Activated T-helper 2 cell treated with anti-CD3 and anti-CD28 coated beads, Interferon-gamma antibody, Interleukin-2, Interleukin-4, amounts not matched to agents 10 μg/mL and 5 μg/mL and 100 μg/mL, durations not matched to agents 14 hours and 24 hours and 36 hours (primary cell): ENCODE measurements at regions not wholly inside any gene's neighbourhood (a gene's known extent, or its start where the extent isn't known, plus 50 kb on each side); places are given as distances from the start of the nearest gene placed in this dataset.

Experiments
- DNase-seq: peaks from one replicate; pipeline ENCODE4 v3.0.0; 2021; ENCODE audit warnings: low spot score
- H3K27ac Mint-ChIP-seq: one replicate; pipeline ENCODE4 v1.8.0; 2021; ENCODE audit warnings: mixed read lengths
- H3K27me3 Mint-ChIP-seq: one replicate; pipeline ENCODE4 v1.8.0; 2021; ENCODE audit warnings: low read depth, mixed read lengths
- H3K36me3 Mint-ChIP-seq: one replicate; pipeline ENCODE4 v1.8.0; 2021; ENCODE audit warnings: low read depth, mixed read lengths
- H3K4me1 Mint-ChIP-seq: one replicate; pipeline ENCODE4 v1.8.0; 2021; ENCODE audit warnings: low read depth, mixed read lengths
- H3K4me3 Mint-ChIP-seq: one replicate; pipeline ENCODE4 v1.8.0; 2021; ENCODE audit warnings: low read depth, mild to moderate bottlenecking, moderate library complexity, mixed read lengths
- H3K9me3 Mint-ChIP-seq: one replicate; pipeline ENCODE4 v1.8.0; 2021; ENCODE audit warnings: mixed read lengths
- intact Hi-C: fragments of 100-400 bp; cut with micrococcal nuclease; formaldehyde crosslinking; loops from one replicate; pipeline ENCODE4 v1.15.1; 2023

- Mint-ChIP-seq H3K4me3 (no peak overlapping the region), H3K4me1 (no peaks in the 10 kb centered on the region), H3K36me3 (no peaks in the 10 kb centered on the region), H3K27me3 (no peaks in the 10 kb centered on the region), H3K9me3 (peaks cover 20% of the 10 kb centered on the region), H3K27ac (no peak overlapping the region)
- intact Hi-C loops, result no loop called here
- DNase-seq, result no peak
Observed at GRCh38 chr2:34126279-34126678, 527.2 kb upstream of the FAM98A start.

GRCh38 chr2:34123996-34124785 is 525.1 kb upstream of the FAM98A start:
- Mint-ChIP-seq H3K36me3 (no peaks in the 10 kb centered on the region), H3K9me3 (peaks cover 15% of the 10 kb centered on the region), H3K27ac (no peak overlapping the region), H3K4me3 (no peak overlapping the region), H3K27me3 (no peaks in the 10 kb centered on the region), H3K4me1 (no peaks in the 10 kb centered on the region)
- no peak for DNase-seq
- intact Hi-C loops, result no loop called here

GRCh38 chr2:34121076-34121475 is 522.0 kb upstream of the FAM98A start:
- DNase-seq, result no peak
- no peak overlapping the region for H3K27ac Mint-ChIP-seq
- no peaks in the 10 kb centered on the region for H3K4me1 Mint-ChIP-seq
- no peaks in the 10 kb centered on the region for H3K27me3 Mint-ChIP-seq
- H3K9me3 Mint-ChIP-seq, result peaks cover 5% of the 10 kb centered on the region
- H3K36me3 Mint-ChIP-seq, result no peaks in the 10 kb centered on the region
- no peak overlapping the region for H3K4me3 Mint-ChIP-seq
- intact Hi-C loops, result no loop called here

GRCh38 chr2:34115076-34115475 is 516.0 kb upstream of the FAM98A start:
- no peak for DNase-seq
- Mint-ChIP-seq H3K9me3 (no peaks in the 10 kb centered on the region), H3K4me1 (no peaks in the 10 kb centered on the region), H3K27ac (no peak overlapping the region), H3K36me3 (no peaks in the 10 kb centered on the region), H3K4me3 (no peak overlapping the region), H3K27me3 (no peaks in the 10 kb centered on the region)
- intact Hi-C loops, result no loop called here

- Mint-ChIP-seq H3K27ac (no peak overlapping the region), H3K9me3 (no peaks in the 10 kb centered on the region), H3K4me1 (no peaks in the 10 kb centered on the region), H3K4me3 (no peak overlapping the region), H3K36me3 (no peaks in the 10 kb centered on the region), H3K27me3 (no peaks in the 10 kb centered on the region)
- intact Hi-C loops, result no loop called here
- no peak for DNase-seq
Observed at GRCh38 chr2:34112161-34112560, 513.1 kb upstream of the FAM98A start.

GRCh38 chr2:34110392-34110791 is 511.3 kb upstream of the FAM98A start:
- no peak overlapping the region for H3K4me3 Mint-ChIP-seq
- no peaks in the 10 kb centered on the region for H3K27me3 Mint-ChIP-seq
- H3K9me3 Mint-ChIP-seq, result no peaks in the 10 kb centered on the region
- no peak for DNase-seq
- H3K4me1 Mint-ChIP-seq, result no peaks in the 10 kb centered on the region
- intact Hi-C loops, result no loop called here
- no peaks in the 10 kb centered on the region for H3K36me3 Mint-ChIP-seq
- no peak overlapping the region for H3K27ac Mint-ChIP-seq

GRCh38 chr2:34107811-34108210 is 508.7 kb upstream of the FAM98A start:
- Mint-ChIP-seq H3K27me3 (no peaks in the 10 kb centered on the region), H3K4me1 (no peaks in the 10 kb centered on the region), H3K36me3 (no peaks in the 10 kb centered on the region), H3K4me3 (no peak overlapping the region), H3K9me3 (no peaks in the 10 kb centered on the region), H3K27ac (no peak overlapping the region)
- intact Hi-C loops, result no loop called here
- DNase-seq, result no peak

GRCh38 chr2:34105006-34105767 is 506.1 kb upstream of the FAM98A start:
- no peaks in the 10 kb centered on the region for H3K36me3 Mint-ChIP-seq
- no peak overlapping the region for H3K27ac Mint-ChIP-seq
- intact Hi-C loops, result no loop called here
- no peaks in the 10 kb centered on the region for H3K27me3 Mint-ChIP-seq
- H3K4me1 Mint-ChIP-seq, result no peaks in the 10 kb centered on the region
- H3K9me3 Mint-ChIP-seq, result no peaks in the 10 kb centered on the region
- no peak overlapping the region for H3K4me3 Mint-ChIP-seq
- DNase-seq, result no peak

GRCh38 chr2:34104601-34105000 is 505.5 kb upstream of the FAM98A start:
- no peak for DNase-seq
- Mint-ChIP-seq H3K4me1 (no peaks in the 10 kb centered on the region), H3K27me3 (no peaks in the 10 kb centered on the region), H3K4me3 (no peak overlapping the region), H3K27ac (no peak overlapping the region), H3K9me3 (no peaks in the 10 kb centered on the region), H3K36me3 (no peaks in the 10 kb centered on the region)
- intact Hi-C loops, result no loop called here

- Mint-ChIP-seq H3K27ac (no peak overlapping the region), H3K9me3 (no peaks in the 10 kb centered on the region), H3K4me1 (no peaks in the 10 kb centered on the region), H3K27me3 (no peaks in the 10 kb centered on the region), H3K36me3 (no peaks in the 10 kb centered on the region), H3K4me3 (no peak overlapping the region)
- intact Hi-C loops, result no loop called here
- no peak for DNase-seq
Observed at GRCh38 chr2:34103437-34103836, 504.3 kb upstream of the FAM98A start.

- H3K4me1 Mint-ChIP-seq, result no peaks in the 10 kb centered on the region
- no peaks in the 10 kb centered on the region for H3K9me3 Mint-ChIP-seq
- intact Hi-C loops, result no loop called here
- H3K4me3 Mint-ChIP-seq, result no peak overlapping the region
- no peak for DNase-seq
- no peak overlapping the region for H3K27ac Mint-ChIP-seq
- no peaks in the 10 kb centered on the region for H3K27me3 Mint-ChIP-seq
- no peaks in the 10 kb centered on the region for H3K36me3 Mint-ChIP-seq
Observed at GRCh38 chr2:34102339-34102738, 503.2 kb upstream of the FAM98A start.

GRCh38 chr2:34099377-34099776 is 500.3 kb upstream of the FAM98A start:
- intact Hi-C loops, result no loop called here
- H3K4me1 Mint-ChIP-seq, result no peaks in the 10 kb centered on the region

GRCh38 chr2:34098256-34098655 is 499.2 kb upstream of the FAM98A start:
- H3K27me3 Mint-ChIP-seq, result no peaks in the 10 kb centered on the region
- no peak for DNase-seq
- H3K27ac Mint-ChIP-seq, result no peak overlapping the region
- no peaks in the 10 kb centered on the region for H3K36me3 Mint-ChIP-seq
- no peaks in the 10 kb centered on the region for H3K4me1 Mint-ChIP-seq
- intact Hi-C loops, result no loop called here
- no peak overlapping the region for H3K4me3 Mint-ChIP-seq
- H3K9me3 Mint-ChIP-seq, result no peaks in the 10 kb centered on the region

More at GRCh38 chr2:34099377-34099776, 500.3 kb upstream of the FAM98A start:
- no peak overlapping the region for H3K4me3 Mint-ChIP-seq
- no peak for DNase-seq
- no peaks in the 10 kb centered on the region for H3K27me3 Mint-ChIP-seq
- H3K27ac Mint-ChIP-seq, result no peak overlapping the region
- no peaks in the 10 kb centered on the region for H3K36me3 Mint-ChIP-seq
- no peaks in the 10 kb centered on the region for H3K9me3 Mint-ChIP-seq
